Keratinocyte (primary cell): ENCODE measurements at regions not wholly inside any gene's neighbourhood (a gene's known extent, or its start where the extent isn't known, plus 50 kb on each side); places are given as distances from the start of the nearest gene placed in this dataset.

Experiments used
- DNase-seq: peaks from one replicate; pipeline ENCODE4 v3.0.0-alpha.2; 2011; ENCODE audit warnings: low read depth, missing footprints, low spot score
- FAIRE-seq: peaks from 2 replicates; lab custom pipeline; 2011; peaks lifted over from hg19 to GRCh38; lab: Jason Lieb, UNC
- H2AFZ ChIP-seq: 2 replicates; pipeline ENCODE4 v1.6.0; 2012; ENCODE audit warnings: low read length, control low read depth, inconsistent platforms; ENCODE audit not compliant: control insufficient read depth
- H3K27ac ChIP-seq: 2 replicates; pipeline ENCODE4 v1.5.1; 2011; ENCODE audit warnings: low read length; ENCODE audit not compliant: control insufficient read depth, insufficient read depth
- H3K27me3 ChIP-seq: 3 replicates; pipeline ENCODE4 v1.6.0; 2011; ENCODE audit warnings: low read length; ENCODE audit not compliant: control insufficient read depth, insufficient read depth; ENCODE audit errors: extremely low read depth
- H3K36me3 ChIP-seq, 2 experiments: 2 replicates in 1 of 2; 3 replicates in 1 of 2; pipeline ENCODE4 v1.5.1; 2011; ENCODE audit warnings: low read length in 2 of 2, mild to moderate bottlenecking in 1 of 2; ENCODE audit not compliant: control insufficient read depth in 2 of 2, insufficient read depth in 2 of 2; ENCODE audit errors: extremely low read depth in 1 of 2
- H3K4me1 ChIP-seq: 3 replicates; pipeline ENCODE4 v1.5.1; 2011; ENCODE audit warnings: low read length; ENCODE audit not compliant: control insufficient read depth, insufficient read depth; ENCODE audit errors: extremely low read depth
- H3K4me2 ChIP-seq: 3 replicates; pipeline ENCODE4 v1.6.0; 2011; ENCODE audit warnings: low read depth, low read length; ENCODE audit not compliant: control insufficient read depth, insufficient read depth; ENCODE audit errors: extremely low read depth
- H3K4me3 ChIP-seq, 3 experiments: fragments of 200-600 bp in 1 of 3; sonication (generic) in 1 of 3; 2 replicates in 2 of 3; 3 replicates in 1 of 3; pipeline ENCODE4 v1.5.1; 2011 to 2016; ENCODE audit warnings: low read length in 3 of 3, mild to moderate bottlenecking in 3 of 3, control low read depth in 2 of 3, inconsistent platforms in 1 of 3, low read depth in 1 of 3, mixed read lengths in 1 of 3, mixed run types in 1 of 3, moderate library complexity in 1 of 3; ENCODE audit not compliant: control insufficient read depth in 2 of 3, insufficient read depth in 2 of 3; ENCODE audit errors: extremely low read depth in 1 of 3
- H3K79me2 ChIP-seq: 2 replicates; pipeline ENCODE4 v1.6.0; 2012; ENCODE audit warnings: low read length; ENCODE audit not compliant: control insufficient read depth, insufficient read depth
- H3K9ac ChIP-seq: 3 replicates; pipeline ENCODE4 v1.6.0; 2011; ENCODE audit warnings: low read length; ENCODE audit not compliant: control insufficient read depth, insufficient read depth; ENCODE audit errors: extremely low read depth
- H3K9me1 ChIP-seq: 3 replicates; pipeline ENCODE4 v1.6.0; 2011; ENCODE audit warnings: low read length; ENCODE audit not compliant: control insufficient read depth, insufficient read depth; ENCODE audit errors: extremely low read depth
- H3K9me3 ChIP-seq: 2 replicates; pipeline ENCODE4 v1.5.1; 2012; ENCODE audit warnings: low read depth, low read length; ENCODE audit not compliant: control insufficient read depth
- H4K20me1 ChIP-seq: 3 replicates; pipeline ENCODE4 v1.6.0; 2011; ENCODE audit warnings: low read length; ENCODE audit not compliant: control insufficient read depth, insufficient read depth; ENCODE audit errors: extremely low read depth
- EZH2 ChIP-seq: IDR thresholded peaks from one replicate; pipeline ENCODE4 v1.6.1; 2012; ENCODE audit warnings: inconsistent platforms, mild to moderate bottlenecking, low read length, moderate library complexity
- dilution Hi-C: fragments of 300-500 bp; cut with MboI; formaldehyde crosslinking; loops from one replicate; pipeline ENCODE4 v1.7.0; 2020; ENCODE audit warnings: low sequenced_read_pairs; ENCODE audit not compliant: extremely low pct_ligation_motif_present
- TF ChIP-seq, protein P1 (sequence below), 3 experiments: IDR thresholded peaks in 1 of 3; conservative IDR thresholded peaks in 1 of 3; optimal IDR thresholded peaks in 1 of 3; 2 replicates in 2 of 3; 3 replicates in 1 of 3; pipeline versions ENCODE3 to v1.5.1; 2011; ENCODE audit warnings: low read length in 3 of 3, mild to moderate bottlenecking in 3 of 3, moderate library complexity in 2 of 3, control low read depth in 1 of 3, inconsistent platforms in 1 of 3; ENCODE audit not compliant: insufficient read depth in 2 of 3; ENCODE audit errors: extremely low read depth in 1 of 3

GRCh38 chr14:71532790-71533189 lies 399.4 kb upstream of the RGS6 start:
- no peaks in the 10 kb centered on the region for H3K9me1 ChIP-seq

GRCh38 chr14:71533390-71533789 lies 398.8 kb upstream of the RGS6 start:
- TF ChIP-seq, protein P1, sequence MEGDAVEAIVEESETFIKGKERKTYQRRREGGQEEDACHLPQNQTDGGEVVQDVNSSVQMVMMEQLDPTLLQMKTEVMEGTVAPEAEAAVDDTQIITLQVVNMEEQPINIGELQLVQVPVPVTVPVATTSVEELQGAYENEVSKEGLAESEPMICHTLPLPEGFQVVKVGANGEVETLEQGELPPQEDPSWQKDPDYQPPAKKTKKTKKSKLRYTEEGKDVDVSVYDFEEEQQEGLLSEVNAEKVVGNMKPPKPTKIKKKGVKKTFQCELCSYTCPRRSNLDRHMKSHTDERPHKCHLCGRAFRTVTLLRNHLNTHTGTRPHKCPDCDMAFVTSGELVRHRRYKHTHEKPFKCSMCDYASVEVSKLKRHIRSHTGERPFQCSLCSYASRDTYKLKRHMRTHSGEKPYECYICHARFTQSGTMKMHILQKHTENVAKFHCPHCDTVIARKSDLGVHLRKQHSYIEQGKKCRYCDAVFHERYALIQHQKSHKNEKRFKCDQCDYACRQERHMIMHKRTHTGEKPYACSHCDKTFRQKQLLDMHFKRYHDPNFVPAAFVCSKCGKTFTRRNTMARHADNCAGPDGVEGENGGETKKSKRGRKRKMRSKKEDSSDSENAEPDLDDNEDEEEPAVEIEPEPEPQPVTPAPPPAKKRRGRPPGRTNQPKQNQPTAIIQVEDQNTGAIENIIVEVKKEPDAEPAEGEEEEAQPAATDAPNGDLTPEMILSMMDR (optimal IDR thresholded peaks at IDR 0.05 in 1 of 3, IDR thresholded peaks at IDR 0.05 in 1 of 3, conservative IDR thresholded peaks at IDR 0.05 in 1 of 3; ENCODE audit: extremely low read depth in 1 of 3, insufficient read depth in 2 of 3, low read length in 3 of 3): no peak
- TF ChIP-seq EZH2: no peak

More at GRCh38 chr14:71532790-71533189, 399.4 kb upstream of the RGS6 start:
- Histone ChIP-seq H4K20me1 (no peaks in the 10 kb centered on the region), H3K4me2 (no peak overlapping the region), H3K27me3 (no peaks in the 10 kb centered on the region), H3K27ac (no peak overlapping the region), H3K36me3 (peaks cover 3 to 4% of the 10 kb centered on the region in 2 experiments), H3K79me2 (no peaks in the 10 kb centered on the region), H3K9ac (no peak overlapping the region), H3K9me3 (no peaks in the 10 kb centered on the region), H3K4me3 (no peak overlapping the region), H3K4me1 (no peaks in the 10 kb centered on the region), H2AFZ (no peak overlapping the region)
- dilution Hi-C loops: no loop called here
- DNase-seq (no peak), FAIRE-seq (no peak)
- TF ChIP-seq, protein P1 (optimal IDR thresholded peaks at IDR 0.05 in 1 of 3, IDR thresholded peaks at IDR 0.05 in 1 of 3, conservative IDR thresholded peaks at IDR 0.05 in 1 of 3; ENCODE audit: extremely low read depth in 1 of 3, insufficient read depth in 2 of 3, low read length in 3 of 3): no peak
- no peak for TF ChIP-seq EZH2

More at GRCh38 chr14:71533390-71533789, 398.8 kb upstream of the RGS6 start:
- no peak overlapping the region for H3K27ac ChIP-seq
- no peaks in the 10 kb centered on the region for H4K20me1 ChIP-seq
- H3K9me1 ChIP-seq: no peaks in the 10 kb centered on the region
- no peaks in the 10 kb centered on the region for H3K27me3 ChIP-seq
- dilution Hi-C loops: no loop called here
- DNase-seq (no peak), FAIRE-seq (no peak)
- no peaks in the 10 kb centered on the region for H3K9me3 ChIP-seq
- H3K36me3 ChIP-seq: peaks cover 3 to 4% of the 10 kb centered on the region in 2 experiments
- H3K4me3 ChIP-seq: no peak overlapping the region
- H3K4me2 ChIP-seq: no peak overlapping the region
- H3K9ac ChIP-seq: no peak overlapping the region
- no peak overlapping the region for H2AFZ ChIP-seq
- peaks cover 2% of the 10 kb centered on the region for H3K79me2 ChIP-seq
- no peaks in the 10 kb centered on the region for H3K4me1 ChIP-seq
